ENCODE measurements at regions not wholly inside any gene's neighbourhood (a gene's known extent, or its start where the extent isn't known, plus 50 kb on each side); places are given as distances from the start of the nearest gene placed in this dataset.

DNA sequence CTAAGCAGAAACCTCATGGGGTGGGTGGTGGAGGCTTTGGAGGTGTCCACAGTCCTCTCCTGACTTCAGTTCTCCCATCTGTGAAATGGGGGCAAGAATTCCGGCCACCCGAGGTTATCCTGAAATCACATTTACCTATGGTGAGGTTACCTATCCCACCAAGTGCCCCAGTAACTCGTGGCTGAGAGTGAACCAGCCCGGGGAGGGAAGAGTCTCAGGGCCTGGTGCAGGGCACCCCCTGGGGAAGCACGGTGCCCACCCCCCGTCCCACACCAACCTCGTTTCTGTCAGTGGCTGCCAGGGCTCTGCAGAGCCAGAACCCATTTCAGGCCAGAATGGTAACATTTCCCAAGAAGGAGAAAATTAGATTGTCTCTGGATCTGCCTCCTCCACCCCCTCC is 83.7 kb upstream of the VSTM2B start:
- ChIA-PET CTCF (interaction anchor here (0.6 to 1.5 kb wide), 4 partner anchors 8 to 275 kb away, joined by 3 to 5 read pairs (median 3); no protein-coding TSS in a partner anchor), POLR2A (no interaction called here)
- ATAC-seq (no peak), DNase-seq (ENCODE audit: low read depth in 1 of 2, low spot score in 1 of 2) (no peak), FAIRE-seq (no peak)
- H3K4me3 ChIP-seq = no peak overlapping the region
- no peak overlapping the region for H3K4me2 ChIP-seq
- 3% methylated on average over 7 of the region's 7 CpGs for WGBS (ENCODE audit: missing lambda C conversion rate)
- TF ChIP-seq ZFP36 (IDR thresholded peaks at IDR 0.05; ENCODE audit: borderline replicate concordance, partially characterized antibody) = no peak
- TF ChIP-seq, protein P1, sequence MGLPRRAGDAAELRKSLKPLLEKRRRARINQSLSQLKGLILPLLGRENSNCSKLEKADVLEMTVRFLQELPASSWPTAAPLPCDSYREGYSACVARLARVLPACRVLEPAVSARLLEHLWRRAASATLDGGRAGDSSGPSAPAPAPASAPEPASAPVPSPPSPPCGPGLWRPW (IDR thresholded peaks at IDR 0.05) = no peak
- TF ChIP-seq, protein P2, sequence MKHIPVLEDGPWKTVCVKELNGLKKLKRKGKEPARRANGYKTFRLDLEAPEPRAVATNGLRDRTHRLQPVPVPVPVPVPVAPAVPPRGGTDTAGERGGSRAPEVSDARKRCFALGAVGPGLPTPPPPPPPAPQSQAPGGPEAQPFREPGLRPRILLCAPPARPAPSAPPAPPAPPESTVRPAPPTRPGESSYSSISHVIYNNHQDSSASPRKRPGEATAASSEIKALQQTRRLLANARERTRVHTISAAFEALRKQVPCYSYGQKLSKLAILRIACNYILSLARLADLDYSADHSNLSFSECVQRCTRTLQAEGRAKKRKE (CRISPR knock-in tag; IDR thresholded peaks at IDR 0.05; ENCODE audit: low read depth) = no peak
- TF ChIP-seq, protein P3, sequence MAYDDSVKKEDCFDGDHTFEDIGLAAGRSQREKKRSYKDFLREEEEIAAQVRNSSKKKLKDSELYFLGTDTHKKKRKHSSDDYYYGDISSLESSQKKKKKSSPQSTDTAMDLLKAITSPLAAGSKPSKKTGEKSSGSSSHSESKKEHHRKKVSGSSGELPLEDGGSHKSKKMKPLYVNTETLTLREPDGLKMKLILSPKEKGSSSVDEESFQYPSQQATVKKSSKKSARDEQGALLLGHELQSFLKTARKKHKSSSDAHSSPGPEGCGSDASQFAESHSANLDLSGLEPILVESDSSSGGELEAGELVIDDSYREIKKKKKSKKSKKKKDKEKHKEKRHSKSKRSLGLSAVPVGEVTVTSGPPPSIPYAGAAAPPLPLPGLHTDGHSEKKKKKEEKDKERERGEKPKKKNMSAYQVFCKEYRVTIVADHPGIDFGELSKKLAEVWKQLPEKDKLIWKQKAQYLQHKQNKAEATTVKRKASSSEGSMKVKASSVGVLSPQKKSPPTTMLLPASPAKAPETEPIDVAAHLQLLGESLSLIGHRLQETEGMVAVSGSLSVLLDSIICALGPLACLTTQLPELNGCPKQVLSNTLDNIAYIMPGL (CRISPR knock-in tag; IDR thresholded peaks at IDR 0.05; ENCODE audit: borderline replicate concordance) = no peak
- TF ChIP-seq KDM1A (IDR thresholded peaks at IDR 0.05; ENCODE audit: low read depth) = no peak
- no peak for TF ChIP-seq MAZ (IDR thresholded peaks at IDR 0.05; ENCODE audit: borderline replicate concordance, low read depth, low read length)
- no peak for TF ChIP-seq RFX5 (IDR thresholded peaks at IDR 0.05)
- no peak for TF ChIP-seq FOSL2 (IDR thresholded peaks at IDR 0.05)
- TF ChIP-seq FOSL2 (CRISPR knock-in tag; IDR thresholded peaks at IDR 0.05) = no peak
- no peak for TF ChIP-seq JUNB (IDR thresholded peaks at IDR 0.05)
- TF ChIP-seq KDM5A (IDR thresholded peaks at IDR 0.05) = no peak
- TF ChIP-seq, protein P4, sequence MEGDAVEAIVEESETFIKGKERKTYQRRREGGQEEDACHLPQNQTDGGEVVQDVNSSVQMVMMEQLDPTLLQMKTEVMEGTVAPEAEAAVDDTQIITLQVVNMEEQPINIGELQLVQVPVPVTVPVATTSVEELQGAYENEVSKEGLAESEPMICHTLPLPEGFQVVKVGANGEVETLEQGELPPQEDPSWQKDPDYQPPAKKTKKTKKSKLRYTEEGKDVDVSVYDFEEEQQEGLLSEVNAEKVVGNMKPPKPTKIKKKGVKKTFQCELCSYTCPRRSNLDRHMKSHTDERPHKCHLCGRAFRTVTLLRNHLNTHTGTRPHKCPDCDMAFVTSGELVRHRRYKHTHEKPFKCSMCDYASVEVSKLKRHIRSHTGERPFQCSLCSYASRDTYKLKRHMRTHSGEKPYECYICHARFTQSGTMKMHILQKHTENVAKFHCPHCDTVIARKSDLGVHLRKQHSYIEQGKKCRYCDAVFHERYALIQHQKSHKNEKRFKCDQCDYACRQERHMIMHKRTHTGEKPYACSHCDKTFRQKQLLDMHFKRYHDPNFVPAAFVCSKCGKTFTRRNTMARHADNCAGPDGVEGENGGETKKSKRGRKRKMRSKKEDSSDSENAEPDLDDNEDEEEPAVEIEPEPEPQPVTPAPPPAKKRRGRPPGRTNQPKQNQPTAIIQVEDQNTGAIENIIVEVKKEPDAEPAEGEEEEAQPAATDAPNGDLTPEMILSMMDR (IDR thresholded peaks at IDR 0.05) = no peak
- no peak for TF ChIP-seq SMC3 (IDR thresholded peaks at IDR 0.05)
- TF ChIP-seq EHMT2 (IDR thresholded peaks at IDR 0.05; ENCODE audit: low read depth) = no peak
- TF ChIP-seq TFCP2L1 (CRISPR knock-in tag; IDR thresholded peaks at IDR 0.05) = no peak
- no peak overlapping the region for H3K27ac ChIP-seq
- H3K9me3 ChIP-seq = peaks cover 9% of the 10 kb centered on the region; the same call in 2 of the 3 replicates
- no peaks in the 10 kb centered on the region for H3K4me1 ChIP-seq

DNA sequence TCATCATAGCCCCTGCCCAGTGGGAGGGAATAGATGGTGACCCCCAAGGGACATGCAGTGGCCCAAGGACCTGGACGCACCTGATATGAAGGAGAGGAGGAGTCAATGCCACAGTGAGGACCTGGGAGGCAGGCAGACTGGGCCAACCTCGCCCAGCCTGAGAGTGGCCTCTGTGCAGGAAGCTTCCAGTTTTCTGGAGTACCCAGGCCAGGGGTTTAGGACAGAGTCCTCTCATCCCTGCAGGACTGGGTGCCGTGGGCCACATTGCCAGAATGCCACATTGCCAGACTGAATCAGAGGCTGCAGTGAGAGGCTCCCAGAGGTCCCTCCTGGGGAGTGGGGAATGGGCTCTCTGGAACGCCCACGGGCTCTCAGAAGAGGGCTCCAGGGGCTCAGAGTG is 82.9 kb upstream of the VSTM2B start:
- CTCF ChIA-PET = interaction anchor here (0.6 kb wide), 1 partner anchor 276 kb away, joined by 3 read pairs; no protein-coding TSS in a partner anchor

More for the DNA sequence above, 82.9 kb upstream of the VSTM2B start:
- TF ChIP-seq, protein P5, sequence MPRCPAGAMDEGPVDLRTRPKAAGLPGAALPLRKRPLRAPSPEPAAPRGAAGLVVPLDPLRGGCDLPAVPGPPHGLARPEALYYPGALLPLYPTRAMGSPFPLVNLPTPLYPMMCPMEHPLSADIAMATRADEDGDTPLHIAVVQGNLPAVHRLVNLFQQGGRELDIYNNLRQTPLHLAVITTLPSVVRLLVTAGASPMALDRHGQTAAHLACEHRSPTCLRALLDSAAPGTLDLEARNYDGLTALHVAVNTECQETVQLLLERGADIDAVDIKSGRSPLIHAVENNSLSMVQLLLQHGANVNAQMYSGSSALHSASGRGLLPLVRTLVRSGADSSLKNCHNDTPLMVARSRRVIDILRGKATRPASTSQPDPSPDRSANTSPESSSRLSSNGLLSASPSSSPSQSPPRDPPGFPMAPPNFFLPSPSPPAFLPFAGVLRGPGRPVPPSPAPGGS (IDR thresholded peaks at IDR 0.05) = no peak
- no peak for TF ChIP-seq MAFK (IDR thresholded peaks at IDR 0.05; ENCODE audit: partially characterized antibody)
- TF ChIP-seq, protein P2 (CRISPR knock-in tag; IDR thresholded peaks at IDR 0.05; ENCODE audit: low read depth) = no peak
- TF ChIP-seq FOSL2 (IDR thresholded peaks at IDR 0.05) = no peak
- TF ChIP-seq FOSL2 (CRISPR knock-in tag; IDR thresholded peaks at IDR 0.05) = no peak
- no peak for TF ChIP-seq HEYL (CRISPR knock-in tag; IDR thresholded peaks at IDR 0.05)
- TF ChIP-seq KDM1A (IDR thresholded peaks at IDR 0.05; ENCODE audit: low read depth) = no peak
- TF ChIP-seq, protein P6, sequence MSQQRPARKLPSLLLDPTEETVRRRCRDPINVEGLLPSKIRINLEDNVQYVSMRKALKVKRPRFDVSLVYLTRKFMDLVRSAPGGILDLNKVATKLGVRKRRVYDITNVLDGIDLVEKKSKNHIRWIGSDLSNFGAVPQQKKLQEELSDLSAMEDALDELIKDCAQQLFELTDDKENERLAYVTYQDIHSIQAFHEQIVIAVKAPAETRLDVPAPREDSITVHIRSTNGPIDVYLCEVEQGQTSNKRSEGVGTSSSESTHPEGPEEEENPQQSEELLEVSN (IDR thresholded peaks at IDR 0.05; ENCODE audit: borderline replicate concordance, low read depth) = no peak
- no peak for TF ChIP-seq HDAC2 (IDR thresholded peaks at IDR 0.05)
- no peak for TF ChIP-seq EP300 (IDR thresholded peaks at IDR 0.05)
- TF ChIP-seq SREBF2 (IDR thresholded peaks at IDR 0.05) = no peak
- no peak for TF ChIP-seq JUN (IDR thresholded peaks at IDR 0.05)
- no peak for TF ChIP-seq PHF8 (IDR thresholded peaks at IDR 0.05; ENCODE audit: borderline replicate concordance, low read depth)
- no peak for TF ChIP-seq TFCP2L1 (CRISPR knock-in tag; IDR thresholded peaks at IDR 0.05)
- TF ChIP-seq, protein P7, sequence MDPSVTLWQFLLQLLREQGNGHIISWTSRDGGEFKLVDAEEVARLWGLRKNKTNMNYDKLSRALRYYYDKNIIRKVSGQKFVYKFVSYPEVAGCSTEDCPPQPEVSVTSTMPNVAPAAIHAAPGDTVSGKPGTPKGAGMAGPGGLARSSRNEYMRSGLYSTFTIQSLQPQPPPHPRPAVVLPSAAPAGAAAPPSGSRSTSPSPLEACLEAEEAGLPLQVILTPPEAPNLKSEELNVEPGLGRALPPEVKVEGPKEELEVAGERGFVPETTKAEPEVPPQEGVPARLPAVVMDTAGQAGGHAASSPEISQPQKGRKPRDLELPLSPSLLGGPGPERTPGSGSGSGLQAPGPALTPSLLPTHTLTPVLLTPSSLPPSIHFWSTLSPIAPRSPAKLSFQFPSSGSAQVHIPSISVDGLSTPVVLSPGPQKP (IDR thresholded peaks at IDR 0.05; ENCODE audit: low read depth, low read length) = no peak
- TF ChIP-seq GATA3 (IDR thresholded peaks at IDR 0.05; ENCODE audit: borderline replicate concordance) = no peak
- TF ChIP-seq JUNB (IDR thresholded peaks at IDR 0.05) = no peak
- TF ChIP-seq, protein P8, sequence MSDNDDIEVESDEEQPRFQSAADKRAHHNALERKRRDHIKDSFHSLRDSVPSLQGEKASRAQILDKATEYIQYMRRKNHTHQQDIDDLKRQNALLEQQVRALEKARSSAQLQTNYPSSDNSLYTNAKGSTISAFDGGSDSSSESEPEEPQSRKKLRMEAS (IDR thresholded peaks at IDR 0.05) = no peak
- TF ChIP-seq BHLHE40 (IDR thresholded peaks at IDR 0.05; ENCODE audit: low read depth, low read length) = no peak
- TF ChIP-seq CHD4 (IDR thresholded peaks at IDR 0.05; ENCODE audit: borderline replicate concordance) = no peak
- no peak for TF ChIP-seq EHMT2 (IDR thresholded peaks at IDR 0.05; ENCODE audit: low read depth)
- DNase-seq (ENCODE audit: low read depth in 1 of 2, low spot score in 1 of 2) (no peak), ATAC-seq (0 out of 6 replicates have a peak, but pooled peaks of 1 of the 2 experiments have one; percentile 5), FAIRE-seq (no peak)
- Histone ChIP-seq H3K4me1 (no peaks in the 10 kb centered on the region), H3K27ac (no peak overlapping the region), H3K4me2 (no peak overlapping the region), H3K9me3 (peaks cover 3% of the 10 kb centered on the region; the same call in 2 of the 3 replicates), H3K4me3 (no peak overlapping the region)
- POLR2A ChIA-PET = no interaction called here
- WGBS (ENCODE audit: missing lambda C conversion rate) = 6% methylated on average over 5 of the region's 5 CpGs

Measured in A549 (cell line).